ENCODE measurements at regions not wholly inside any gene's neighbourhood (a gene's known extent, or its start where the extent isn't known, plus 50 kb on each side); places are given as distances from the start of the nearest gene placed in this dataset.
"Not testable (repeated sequence)": the region's sequence is repeated elsewhere in the genome, so short reads cannot be mapped to it uniquely, and the experiment has no call there.

DNA sequence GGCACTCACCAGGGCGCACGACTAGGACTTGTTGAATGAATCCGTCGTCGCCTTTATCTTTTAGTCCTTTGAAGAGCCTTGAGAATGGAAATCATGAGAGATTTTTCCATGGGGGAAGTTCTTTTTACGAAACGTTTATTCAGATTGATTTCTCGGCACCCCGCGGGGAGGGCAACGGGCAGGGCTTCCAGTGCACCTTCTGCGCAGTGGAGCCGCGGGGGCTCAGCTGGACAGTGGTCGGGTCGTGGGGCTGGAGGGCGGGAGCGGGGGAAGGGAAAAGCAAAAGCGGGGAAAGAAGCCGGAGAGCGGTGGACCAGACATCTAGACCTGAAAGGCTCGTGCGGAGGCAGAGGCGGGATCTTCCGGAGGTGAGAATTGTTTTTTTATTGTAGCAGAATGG is 50.6 kb upstream of the NBPF20 start:
- DNase-seq = not testable (repeated sequence)

DNA sequence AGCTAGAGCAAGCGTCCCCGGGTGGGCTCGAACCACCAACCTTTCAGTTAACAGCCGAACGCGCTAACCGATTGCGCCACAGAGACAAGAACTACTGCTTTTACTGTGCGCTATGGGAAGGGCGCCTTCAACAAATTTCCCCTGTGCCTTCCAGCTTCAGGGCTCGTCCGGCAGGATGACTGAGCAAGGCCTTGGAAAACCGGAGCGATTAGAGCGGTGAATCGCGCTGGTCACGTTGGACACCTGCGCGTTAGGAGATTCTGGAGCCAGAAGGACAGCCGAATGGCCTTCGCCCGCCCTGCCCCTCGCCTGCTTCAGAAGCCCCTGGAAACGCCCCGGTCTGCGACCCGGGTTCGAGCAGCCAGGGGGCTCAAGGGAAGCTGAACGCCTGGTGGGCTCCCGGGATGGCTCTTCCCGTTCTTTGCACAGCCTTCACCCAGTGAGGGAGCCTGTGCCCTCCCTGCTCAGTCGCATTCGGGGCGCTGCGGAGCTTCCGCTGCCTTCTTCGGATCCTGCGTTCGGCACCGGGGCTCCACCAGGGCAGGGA is 50.0 kb upstream of the NBPF20 start:
- not testable (repeated sequence) for DNase-seq
